ENCODE measurements at regions not wholly inside any gene's neighbourhood (a gene's known extent, or its start where the extent isn't known, plus 50 kb on each side); places are given as distances from the start of the nearest gene placed in this dataset.

- no peaks in the 10 kb centered on the region; the same call in 1 of the 2 replicates for H3K23me2 ChIP-seq (ENCODE audit: low read depth, low read length)
- no peak overlapping the region for H3K23ac ChIP-seq (ENCODE audit: insufficient read length)
- FAIRE-seq = no peak
- H4K5ac ChIP-seq (ENCODE audit: insufficient read length, low read depth, low read length) = no peak overlapping the region
- H3K4me1 ChIP-seq (replicated peaks in 1 of 4; ENCODE audit: control insufficient read depth in 3 of 4, insufficient read depth in 4 of 4, low read length in 3 of 4) = peaks cover 0 to 10% (median 3%) of the 10 kb centered on the region in 4 experiments; a peak in 2 of 7 replicates
- DNase-seq (ENCODE audit: low read depth in 1 of 2, low spot score in 2 of 2) = no peak
- no peak overlapping the region for H2AK5ac ChIP-seq (ENCODE audit: low read depth, low read length)
- ChIA-PET POLR2A (ENCODE audit: partially characterized antibody) (no interaction called here), CTCF (ENCODE audit: partially characterized antibody) (interaction anchor here (0.6 to 3.0 kb wide), 3 partner anchors 10 to 602 kb away, joined by 3 to 12 read pairs (median 4); no protein-coding TSS in a partner anchor)
- H4K91ac ChIP-seq (replicated peaks; ENCODE audit: insufficient read length, low read length) = no peak overlapping the region
- no peak overlapping the region for H3K18ac ChIP-seq (ENCODE audit: extremely low read depth, low read length)
- no peak overlapping the region for H2BK12ac ChIP-seq (ENCODE audit: low read depth, low read length)
- H2BK15ac ChIP-seq (ENCODE audit: low read length) = no peak overlapping the region
- no peak overlapping the region for H3K14ac ChIP-seq (ENCODE audit: insufficient read length)
- H3K9me3 ChIP-seq (ENCODE audit: insufficient read depth in 2 of 2, low read depth in 1 of 2, low read length in 1 of 2) = no peaks in the 10 kb centered on the region
- no peak overlapping the region for H3K4ac ChIP-seq (replicated peaks; ENCODE audit: insufficient read length, low read depth, low read length)
- no peaks in the 10 kb centered on the region for H3K79me1 ChIP-seq (ENCODE audit: low read depth, low read length)
- H2BK20ac ChIP-seq (ENCODE audit: low read length) = no peak overlapping the region
- no peak overlapping the region for H3K56ac ChIP-seq (replicated peaks; ENCODE audit: insufficient read length, low read depth, low read length)
- no peak overlapping the region for H4K8ac ChIP-seq (ENCODE audit: extremely low read depth, insufficient read depth, low read length)
- H3K9ac ChIP-seq (replicated peaks in 1 of 4; ENCODE audit: extremely low read depth in 1 of 4, low read depth in 3 of 4, low read length in 3 of 4) = no peak overlapping the region
- 89% methylated on average over 2 of the region's 2 CpGs; no CpG with 5 or more reads in 1 of the 2 experiments for WGBS, 2 experiments (ENCODE audit: extremely low coverage in 1 of 2, insufficient coverage in 1 of 2, insufficient read length in 1 of 2, insufficient replicate concordance in 2 of 2, low coverage in 1 of 2, low lambda C conversion rate in 2 of 2, missing lambda C conversion rate in 1 of 2)
- TF ChIP-seq ZNF274 (IDR thresholded peaks at IDR 0.05; ENCODE audit: borderline replicate concordance, extremely low read depth, low read length) = no peak
- TF ChIP-seq KDM5A (IDR thresholded peaks at IDR 0.05; ENCODE audit: low read length) = no peak
- TF ChIP-seq JUND (IDR thresholded peaks at IDR 0.05; ENCODE audit: low read length) = no peak
- no peak for TF ChIP-seq SIX5 (IDR thresholded peaks at IDR 0.05; ENCODE audit: low read depth, low read length)
- no peak for TF ChIP-seq HDAC6 (IDR thresholded peaks at IDR 0.05; ENCODE audit: low read depth, low read length)
- TF ChIP-seq SIN3A (conservative IDR thresholded peaks at IDR 0.05 in 1 of 2, IDR thresholded peaks at IDR 0.05 in 1 of 2; ENCODE audit: low read depth in 1 of 2, low read length in 2 of 2) = no peak
- no peak for TF ChIP-seq POLR2A (IDR thresholded peaks at IDR 0.05; ENCODE audit: control extremely low read depth in 1 of 2, low read depth in 2 of 2, low read length in 2 of 2)
- TF ChIP-seq CTBP2 (IDR thresholded peaks at IDR 0.05; ENCODE audit: borderline replicate concordance, insufficient read depth, insufficient read length, low read length) = no peak
- TF ChIP-seq POLR2AphosphoS5 (IDR thresholded peaks at IDR 0.05; ENCODE audit: low read depth, low read length) = no peak
- no peak for TF ChIP-seq POU5F1 (IDR thresholded peaks at IDR 0.05; ENCODE audit: low read depth, low read length)
- TF ChIP-seq TCF12 (IDR thresholded peaks at IDR 0.05; ENCODE audit: low read depth, low read length) = no peak
- H4K20me1 ChIP-seq (replicated peaks in 1 of 2; ENCODE audit: control insufficient read depth in 1 of 2, insufficient read depth in 2 of 2, low read length in 2 of 2) = no peaks in the 10 kb centered on the region
- H3K27me3 ChIP-seq (replicated peaks in 1 of 4; ENCODE audit: control insufficient read depth in 3 of 4, extremely low read depth in 1 of 4, insufficient read depth in 3 of 4, low read length in 3 of 4) = no peaks in the 10 kb centered on the region
- no peak overlapping the region for H3K27ac ChIP-seq (ENCODE audit: low read depth, low read length)
- H2BK5ac ChIP-seq (ENCODE audit: low read depth, low read length) = no peak overlapping the region
- H2AFZ ChIP-seq (ENCODE audit: low read length) = no peak overlapping the region
- H2BK120ac ChIP-seq (replicated peaks; ENCODE audit: low read depth, low read length) = no peak overlapping the region
- H3K79me2 ChIP-seq (ENCODE audit: control insufficient read depth in 1 of 2, insufficient read depth in 2 of 2, low read length in 2 of 2) = no peaks in the 10 kb centered on the region
- H3K36me3 ChIP-seq (ENCODE audit: control insufficient read depth in 2 of 4, insufficient read depth in 4 of 4, low read length in 3 of 4) = no peaks in the 10 kb centered on the region
- H3K4me3 ChIP-seq (ENCODE audit: extremely low read depth in 1 of 4, insufficient read depth in 2 of 4, low read depth in 3 of 4, low read length in 4 of 4) = no peak overlapping the region
- H3K4me2 ChIP-seq (ENCODE audit: insufficient read depth in 1 of 2, low read depth in 2 of 2, low read length in 2 of 2) = no peak overlapping the region
Measured at GRCh38 chr6:119717942-119718341, 368.4 kb upstream of the MAN1A1 start.
